NCI-H1092 treated with DMSO at 0.1 percent for 48 hours (cell line): ENCODE measurements at regions not wholly inside any gene's neighbourhood (a gene's known extent, or its start where the extent isn't known, plus 50 kb on each side); places are given as distances from the start of the nearest gene placed in this dataset.
"Not testable (repeated sequence)": the region's sequence is repeated elsewhere in the genome, so short reads cannot be mapped to it uniquely, and the experiment has no call there.

Experiments used
- DNase-seq: peaks from one replicate; lab custom pipeline; 2025; lab: John Stamatoyannopoulos, UW

GRCh38 chr3:153221748-153222162 is 59.7 kb downstream of the RAP2B start:
- no peak for DNase-seq

GRCh38 chr3:153226877-153227276 is 64.9 kb downstream of the RAP2B start:
- DNase-seq = not testable (repeated sequence)

GRCh38 chr3:153230427-153230826 is 68.4 kb downstream of the RAP2B start:
- not testable (repeated sequence) for DNase-seq

GRCh38 chr3:153231245-153231644 is 69.2 kb downstream of the RAP2B start:
- DNase-seq = not testable (repeated sequence)

DNA sequence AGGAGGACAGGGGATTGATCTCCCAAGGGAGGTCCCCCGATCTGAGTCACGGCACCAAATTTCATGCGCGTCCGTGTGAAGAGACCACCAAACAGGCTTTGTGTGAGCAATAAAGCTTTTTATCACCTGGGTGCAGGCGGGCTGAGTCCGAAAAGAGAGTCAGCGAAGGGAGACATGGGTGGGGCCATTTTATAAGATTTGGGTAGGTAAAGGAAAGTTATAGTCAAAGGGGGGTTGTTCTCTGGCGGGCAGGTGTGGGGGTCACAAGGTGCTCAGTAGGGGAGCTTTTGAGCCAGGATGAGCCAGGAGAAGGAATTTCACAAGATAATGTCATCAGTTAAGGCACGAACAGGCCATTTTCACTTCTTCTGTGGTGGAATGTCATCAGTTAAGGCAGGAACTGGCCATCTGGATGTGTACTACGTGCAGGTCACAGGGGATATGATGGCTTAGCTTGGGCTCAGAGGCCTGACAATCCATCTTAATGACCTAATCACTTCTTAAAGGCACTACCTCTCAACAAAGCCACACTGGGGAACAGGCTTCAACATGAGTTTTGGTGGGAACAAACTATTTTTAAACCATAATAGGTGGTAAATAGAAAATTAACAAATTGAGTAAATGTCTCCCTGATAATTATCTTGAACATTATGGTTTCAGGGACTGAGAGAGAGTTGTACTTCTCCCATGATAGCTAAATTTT is 70.2 kb downstream of the RAP2B start:
- not testable (repeated sequence) for DNase-seq

- no peak for DNase-seq
Measured at GRCh38 chr3:153232851-153233271, 70.8 kb downstream of the RAP2B start.

DNA sequence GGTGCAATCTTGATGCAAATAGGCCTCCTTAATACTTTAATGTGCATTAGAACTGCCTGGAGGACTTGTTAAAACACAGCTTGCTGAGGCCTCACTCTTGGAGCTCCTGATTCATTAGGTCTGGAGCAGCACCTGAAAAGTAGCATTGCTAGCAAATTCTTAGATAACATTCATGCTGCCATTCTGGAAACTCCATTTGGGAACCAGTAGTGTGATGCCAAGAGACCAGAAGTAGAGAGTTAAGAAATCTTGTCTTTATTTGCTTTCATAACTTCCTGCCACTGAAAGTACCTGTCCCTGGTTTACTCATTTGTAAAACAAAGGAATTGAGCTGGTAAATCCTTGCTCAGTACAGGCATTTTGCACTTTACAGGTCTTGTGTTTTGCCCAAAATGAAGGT is 72.0 kb downstream of the RAP2B start:
- no peak for DNase-seq

DNA sequence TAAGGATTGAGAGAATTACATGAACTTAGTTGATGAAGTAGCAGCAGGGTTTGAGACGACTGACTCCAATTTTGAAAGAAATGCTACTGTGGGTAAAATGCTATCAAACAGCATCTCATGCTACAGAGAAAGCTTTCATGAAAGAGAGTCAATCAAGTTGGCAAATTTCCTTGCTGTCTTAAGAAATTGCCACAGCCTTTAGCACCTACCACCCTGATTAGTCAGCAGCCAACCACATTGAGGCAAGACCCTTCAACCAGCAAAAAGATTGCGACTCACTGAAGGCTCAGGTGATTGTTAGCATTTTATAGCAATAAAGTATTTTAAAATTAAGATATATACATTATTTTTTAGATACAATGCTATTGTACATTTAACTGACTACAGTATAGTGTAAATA is 80.9 kb downstream of the RAP2B start:
- DNase-seq = no peak

GRCh38 chr3:153244961-153245360 is 82.9 kb downstream of the RAP2B start:
- no peak for DNase-seq

DNA sequence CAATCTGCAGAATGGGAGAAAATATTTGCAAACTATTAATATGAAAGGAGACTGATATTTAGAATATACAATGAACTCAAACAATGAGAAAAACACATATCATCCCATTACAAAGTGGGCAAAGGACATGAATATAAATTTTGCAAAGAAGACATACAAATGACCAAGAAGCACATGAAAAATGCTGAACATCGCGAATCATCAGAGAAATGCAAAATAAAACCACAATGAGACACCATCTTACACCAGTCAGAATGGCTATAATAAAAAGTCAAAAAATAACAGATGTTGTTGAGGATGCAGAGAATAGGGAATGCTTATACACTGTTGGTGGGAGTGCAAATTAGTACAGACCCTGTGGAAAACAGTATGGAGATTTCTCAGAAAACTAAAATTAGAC is 83.6 kb downstream of the RAP2B start:
- no peak for DNase-seq

GRCh38 chr3:153246331-153246730 is 84.3 kb downstream of the RAP2B start:
- DNase-seq = no peak

GRCh38 chr3:153246806-153247205 is 84.8 kb downstream of the RAP2B start:
- DNase-seq = no peak

- no peak for DNase-seq
Measured at GRCh38 chr3:153247331-153248330, 85.6 kb downstream of the RAP2B start.

GRCh38 chr3:153248835-153249234 is 86.8 kb downstream of the RAP2B start:
- DNase-seq = not testable (repeated sequence)

GRCh38 chr3:153249906-153250305 is 87.9 kb downstream of the RAP2B start:
- no peak for DNase-seq

DNA sequence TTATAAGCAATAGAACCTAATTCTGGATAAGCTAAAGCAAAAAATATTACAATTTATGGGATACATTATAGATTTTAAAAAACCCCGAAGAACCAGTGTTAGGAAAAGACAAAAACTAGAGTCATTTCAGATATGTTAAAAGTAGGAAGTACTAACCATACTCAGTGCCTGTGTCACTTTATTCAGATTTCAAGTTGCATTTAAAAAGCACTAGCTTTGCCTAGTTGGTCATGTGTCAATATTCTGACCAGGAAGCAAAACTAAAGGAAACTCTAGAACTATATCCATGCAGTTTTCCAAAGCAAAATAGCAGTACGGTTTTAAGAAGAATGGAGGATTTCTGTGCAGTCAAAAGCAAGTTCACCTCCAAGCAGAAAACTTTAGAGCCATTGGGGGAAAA is 88.4 kb downstream of the RAP2B start:
- DNase-seq = no peak

DNA sequence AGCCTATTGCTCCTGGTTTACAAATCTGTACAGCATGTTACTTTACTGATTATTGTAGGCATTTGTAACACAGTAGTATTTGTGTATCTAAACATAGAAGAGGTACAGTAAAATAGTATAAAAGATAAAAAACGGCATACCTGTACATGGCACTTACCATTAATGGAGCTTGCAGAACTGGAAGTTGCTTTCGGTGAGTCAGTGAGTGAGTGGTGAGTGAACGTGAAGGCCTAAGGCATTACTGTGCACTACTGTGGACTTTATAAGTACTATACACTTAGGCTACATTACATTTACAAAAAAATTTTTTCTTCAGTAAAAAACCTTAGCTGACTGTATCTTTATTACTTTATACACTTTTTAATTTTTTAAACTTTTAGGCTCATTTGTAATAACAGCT is 90.9 kb downstream of the RAP2B start:
- DNase-seq = no peak

DNA sequence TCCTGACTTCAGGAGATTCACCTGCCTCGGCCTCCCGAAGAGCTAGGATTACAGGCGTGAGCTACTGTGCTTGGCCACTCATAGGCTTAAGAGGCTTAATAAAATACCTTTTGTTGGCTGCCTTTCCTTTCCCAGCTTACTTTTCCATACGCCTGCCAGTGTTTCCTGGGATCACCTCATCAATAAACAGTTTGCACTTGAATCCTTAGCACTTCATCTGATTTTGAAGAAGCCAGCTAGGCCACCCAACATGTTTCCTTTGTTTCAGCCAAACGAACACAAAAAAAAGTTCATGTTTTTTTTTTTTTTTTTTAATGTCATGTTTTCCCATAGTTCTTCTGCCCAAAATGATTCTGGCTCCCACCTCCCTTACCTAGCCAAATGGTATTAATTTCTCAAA is 92.3 kb downstream of the RAP2B start:
- no peak for DNase-seq

DNA sequence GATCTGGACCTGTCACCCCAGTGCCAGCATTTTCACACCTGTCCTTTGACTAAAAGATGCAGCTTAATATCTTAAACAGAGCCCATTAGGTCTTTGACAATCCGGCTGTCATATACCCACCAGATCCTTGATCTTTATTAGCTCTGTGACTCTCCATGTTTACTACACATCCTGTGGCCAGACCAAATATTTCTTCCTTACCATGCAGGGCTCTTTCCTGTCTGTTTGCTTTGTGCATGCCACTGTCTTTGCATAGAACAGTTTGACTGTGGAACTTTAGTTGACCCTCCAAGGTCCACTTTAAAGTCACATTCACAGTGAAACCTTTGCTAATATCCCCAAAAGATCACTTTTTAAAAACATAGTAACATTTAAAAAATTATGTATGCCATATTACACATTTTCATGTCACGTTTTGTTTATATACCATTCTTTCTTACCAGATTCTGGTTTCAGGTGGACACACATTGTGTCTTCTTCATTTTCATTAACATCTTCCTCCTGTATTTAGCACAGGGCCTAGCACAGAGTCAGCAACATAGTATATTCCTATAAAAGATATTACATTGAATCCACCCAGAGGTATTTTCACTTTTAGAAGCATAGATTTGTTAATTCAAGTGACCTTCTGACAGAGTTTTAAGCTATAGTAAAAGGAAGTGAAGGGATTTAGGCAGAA is 95.8 kb downstream of the RAP2B start:
- no peak for DNase-seq

DNA sequence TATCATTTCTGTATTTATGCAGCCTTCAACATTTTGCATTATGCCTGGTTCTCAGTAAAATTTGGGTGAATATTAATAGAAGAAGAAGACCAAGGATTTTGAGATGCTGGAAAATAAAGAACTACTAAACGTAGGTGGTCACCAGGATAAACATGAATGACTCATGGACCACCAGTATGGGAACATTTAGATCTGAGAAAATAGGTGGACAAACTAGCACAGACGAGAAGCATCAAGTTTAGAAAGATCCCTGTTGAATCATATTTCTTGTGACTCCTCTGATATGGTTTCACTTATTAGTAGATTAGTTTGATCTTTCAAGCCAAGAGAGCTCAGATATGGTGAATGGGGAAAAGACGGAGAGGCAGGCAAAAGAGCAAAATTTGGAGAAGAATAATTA is 97.9 kb downstream of the RAP2B start:
- no peak for DNase-seq

DNA sequence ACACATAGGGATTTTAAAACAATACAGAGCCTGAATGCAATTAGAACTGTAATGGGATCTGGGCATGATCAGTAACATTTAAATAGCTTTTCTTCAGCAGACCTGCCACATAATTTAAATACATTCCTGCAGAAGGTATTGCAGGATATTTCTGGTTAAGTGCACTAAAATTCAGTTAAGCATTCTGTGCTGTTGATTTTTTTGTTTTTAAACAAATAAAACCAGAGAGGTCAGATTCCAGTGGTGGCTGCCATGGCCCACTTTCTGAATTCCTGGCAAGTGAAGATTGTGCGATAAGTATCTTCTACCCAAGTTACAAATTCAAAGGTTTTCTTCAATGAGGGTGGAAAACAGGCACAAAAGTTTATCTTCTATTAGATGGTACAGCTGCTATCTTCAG is 98.7 kb downstream of the RAP2B start:
- DNase-seq = no peak

DNA sequence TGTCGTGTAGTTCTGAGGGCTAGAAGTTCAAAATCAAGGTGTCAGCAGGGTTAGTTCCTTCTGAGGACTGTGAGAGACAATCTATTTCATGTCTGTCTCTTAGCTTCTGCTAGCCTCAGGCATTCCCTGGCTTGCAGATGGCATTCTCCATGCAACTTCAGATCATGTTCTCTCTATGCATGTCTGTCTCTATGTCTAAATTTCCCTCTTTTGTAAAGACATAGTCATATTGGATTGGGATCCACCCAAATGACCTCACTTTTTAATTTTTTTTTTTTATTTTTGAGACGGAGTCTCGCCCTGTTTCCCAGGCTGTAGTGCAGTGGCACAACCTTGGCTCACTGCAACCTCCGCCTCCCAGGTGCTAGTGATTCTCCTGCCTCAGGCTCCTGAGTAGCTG is 104.6 kb downstream of the RAP2B start:
- DNase-seq = no peak
